ENCODE measurements at regions not wholly inside any gene's neighbourhood (a gene's known extent, or its start where the extent isn't known, plus 50 kb on each side); places are given as distances from the start of the nearest gene placed in this dataset.
"Not testable (repeated sequence)": the region's sequence is repeated elsewhere in the genome, so short reads cannot be mapped to it uniquely, and the experiment has no call there.

DNA sequence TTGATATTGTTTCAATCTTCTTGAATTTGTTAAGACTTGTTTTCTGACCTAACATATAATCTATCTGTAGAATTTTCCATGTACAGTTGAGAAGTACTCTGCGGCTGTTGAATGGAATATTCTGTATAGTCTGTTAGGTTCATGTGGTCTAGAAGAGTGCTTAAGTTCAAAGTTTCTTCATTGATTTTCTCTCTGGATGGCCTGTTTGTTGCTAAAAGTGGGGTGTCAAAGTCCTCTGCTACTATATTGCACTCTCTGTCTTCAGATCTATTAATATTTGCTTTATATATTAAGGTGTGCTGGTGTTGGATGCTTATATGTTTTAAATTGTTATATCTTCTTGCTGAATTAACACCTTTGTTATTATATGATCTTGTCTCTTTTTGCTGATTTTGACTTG is 290.9 kb upstream of the STXBP6 start:
- DNase-seq, result no peak

DNA sequence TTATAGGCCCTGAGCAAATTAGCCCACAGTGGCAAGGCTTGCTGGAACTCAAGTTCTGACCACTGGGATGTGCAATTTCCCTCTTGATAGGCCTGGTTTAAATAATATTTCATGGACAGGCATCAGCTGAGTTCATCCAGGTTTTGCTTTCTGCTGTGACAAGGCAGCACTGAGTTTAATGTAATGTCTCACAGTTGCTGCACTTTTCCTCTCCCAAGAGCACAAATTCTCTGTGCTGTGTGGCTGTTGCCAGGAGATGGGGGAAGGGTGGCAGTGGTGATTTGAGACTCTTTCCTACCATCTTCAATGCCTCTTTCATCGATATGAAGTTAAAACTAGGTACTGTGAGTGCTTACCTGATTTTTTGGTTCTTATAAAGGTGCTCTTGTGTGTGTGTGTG is 272.8 kb upstream of the STXBP6 start:
- no peak for DNase-seq

DNA sequence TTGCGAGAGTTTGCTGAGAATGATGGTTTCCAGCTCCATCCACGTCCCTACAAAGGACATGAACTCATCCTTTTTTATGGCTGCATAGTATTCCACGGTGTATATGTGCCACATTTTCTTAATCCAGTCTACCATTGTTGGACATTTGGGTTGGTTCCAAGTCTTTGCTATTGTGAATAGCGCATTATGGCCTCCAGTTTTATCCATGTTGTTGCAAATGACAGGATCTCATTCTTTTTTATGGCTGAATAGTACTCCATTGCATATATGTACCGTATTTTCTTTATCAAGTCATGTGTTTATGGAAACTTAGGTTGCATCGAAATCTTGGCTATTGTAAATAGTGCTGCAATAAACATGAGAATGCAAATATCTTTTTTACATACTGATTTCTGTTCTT is 266.1 kb upstream of the STXBP6 start:
- DNase-seq, result not testable (repeated sequence)

DNA sequence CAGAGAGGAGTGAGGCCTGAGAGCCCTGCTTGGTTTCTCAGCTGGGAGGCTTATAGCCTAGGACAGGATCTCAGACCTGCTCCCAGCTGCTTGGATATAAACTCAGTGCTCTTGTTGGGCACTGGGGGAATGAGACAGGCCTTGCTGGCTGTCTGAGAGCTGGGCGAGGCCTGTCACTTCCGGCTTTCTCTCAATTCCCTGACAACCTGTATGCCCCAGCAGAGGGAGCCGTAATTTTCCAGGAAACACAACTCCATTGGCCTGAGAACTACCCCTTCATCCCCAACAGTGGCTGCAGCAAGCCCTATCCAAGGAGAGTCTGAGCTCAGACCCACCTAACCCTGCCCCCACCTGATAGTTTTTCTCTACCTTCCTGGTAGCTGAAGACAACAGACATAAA is 258.3 kb upstream of the STXBP6 start:
- no peak for DNase-seq

DNA sequence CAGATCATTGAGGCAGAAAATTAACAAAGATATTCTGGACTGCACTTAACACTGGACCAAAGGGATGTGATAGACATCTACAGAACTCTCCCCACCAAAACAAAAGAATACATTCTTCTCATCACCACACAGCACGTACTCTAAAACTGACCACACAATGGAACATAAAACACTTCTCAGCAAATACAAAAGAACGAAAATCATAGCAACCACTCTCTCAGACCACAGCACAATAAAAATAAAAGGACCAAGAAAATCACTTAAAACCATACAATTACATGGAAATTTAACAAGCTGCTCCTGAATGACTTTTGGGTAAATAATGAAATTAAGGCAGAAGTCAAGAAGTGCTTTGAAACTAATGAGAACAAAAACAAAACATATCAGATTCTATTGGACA is 254.0 kb upstream of the STXBP6 start:
- no peak for DNase-seq

DNA sequence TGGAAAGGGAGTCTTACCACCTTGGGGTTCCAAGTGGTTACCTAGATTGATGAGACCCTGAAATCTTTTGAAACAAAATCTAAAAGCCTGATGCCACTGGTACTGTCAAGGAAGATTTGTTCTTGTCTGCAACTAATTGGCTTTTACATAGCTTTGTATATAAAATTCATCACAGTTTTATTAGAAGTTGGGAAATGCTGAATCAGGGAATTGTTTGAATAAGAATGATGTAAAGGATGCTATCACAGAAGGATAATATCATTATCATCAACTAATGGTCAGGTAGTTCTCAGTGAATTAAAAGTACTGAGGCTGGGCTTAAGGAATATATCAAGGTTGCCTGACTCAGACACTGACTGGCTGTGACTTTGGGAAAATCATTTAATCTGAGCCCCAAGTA is 248.3 kb upstream of the STXBP6 start:
- DNase-seq, result no peak

DNA sequence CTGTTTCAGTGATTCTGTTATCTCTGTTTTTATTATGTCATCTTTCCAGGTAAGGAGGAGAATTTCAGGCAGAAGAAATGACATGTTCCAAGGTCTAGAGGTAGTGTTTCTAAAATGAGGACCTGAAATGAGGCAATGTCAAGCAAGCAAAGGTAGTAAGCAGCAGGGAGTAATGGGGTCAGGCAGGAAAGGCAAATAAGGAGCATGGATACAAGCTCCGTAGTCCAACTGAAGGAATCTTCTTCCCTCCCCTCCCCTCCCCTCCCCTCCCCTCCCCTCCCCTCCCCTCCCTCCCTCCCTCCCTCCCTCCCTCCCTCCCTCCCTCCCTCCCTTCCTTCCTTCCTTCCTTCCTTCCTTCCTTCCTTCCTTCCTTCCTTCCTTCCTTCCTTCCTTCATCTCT is 240.2 kb upstream of the STXBP6 start:
- DNase-seq, result not testable (repeated sequence)

DNA sequence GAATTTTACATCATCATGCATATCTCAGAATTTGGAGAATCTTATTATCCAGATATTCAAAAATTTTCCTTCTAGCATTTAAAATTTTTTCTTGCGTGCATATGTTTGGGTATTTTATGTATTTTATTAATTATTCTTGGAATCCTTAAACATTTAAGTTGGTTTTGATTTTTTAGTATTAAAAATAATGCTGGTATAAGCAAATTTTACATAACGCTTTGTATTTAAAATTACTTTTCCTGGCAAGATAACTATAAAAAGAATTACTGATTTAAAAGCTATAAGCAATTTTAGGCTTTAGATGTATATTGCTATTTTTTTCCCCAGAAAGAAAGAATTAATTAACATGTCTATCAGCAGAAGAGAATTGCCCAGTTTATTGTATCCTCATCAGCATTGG is 224.6 kb upstream of the STXBP6 start:
- DNase-seq, result no peak

DNA sequence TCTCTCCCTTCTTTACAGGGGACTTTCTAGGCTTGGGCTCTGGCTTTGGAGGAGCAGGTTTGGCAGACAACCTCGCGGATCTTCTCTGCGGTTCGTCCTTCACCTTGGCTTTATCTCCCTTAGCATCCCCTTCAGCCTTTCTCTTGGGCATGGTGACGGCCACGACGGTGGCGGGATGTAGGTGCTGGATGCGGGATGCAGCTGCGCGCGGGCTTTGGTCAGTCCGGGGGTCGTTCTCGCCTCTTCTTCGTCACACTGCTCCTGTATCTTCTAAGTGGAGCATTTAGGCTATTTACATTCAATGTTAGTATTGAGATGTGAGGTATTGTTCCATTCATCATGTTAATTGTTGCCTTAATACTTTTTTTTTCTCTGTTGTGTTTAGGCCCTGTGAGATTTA is 217.2 kb upstream of the STXBP6 start:
- no peak for DNase-seq

DNA sequence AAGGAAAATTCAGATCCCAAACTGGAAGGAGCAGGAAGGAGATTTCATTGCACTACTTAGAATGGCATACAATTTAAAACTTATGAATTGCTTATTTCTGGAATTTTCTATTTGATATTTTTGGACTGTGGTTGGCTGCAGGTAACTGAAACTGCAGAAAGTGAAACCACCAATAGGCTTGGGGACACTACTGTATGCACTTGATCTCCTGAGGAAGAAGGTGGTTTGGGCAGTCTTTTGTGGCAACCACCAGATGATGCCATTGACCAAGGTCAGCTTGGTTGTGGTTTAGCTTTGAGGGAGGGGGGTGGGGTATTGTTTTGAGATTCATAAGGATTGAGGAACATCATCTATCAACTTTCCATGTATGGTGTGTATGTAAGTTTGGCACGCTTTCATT is 209.5 kb upstream of the STXBP6 start:
- no peak for DNase-seq

DNA sequence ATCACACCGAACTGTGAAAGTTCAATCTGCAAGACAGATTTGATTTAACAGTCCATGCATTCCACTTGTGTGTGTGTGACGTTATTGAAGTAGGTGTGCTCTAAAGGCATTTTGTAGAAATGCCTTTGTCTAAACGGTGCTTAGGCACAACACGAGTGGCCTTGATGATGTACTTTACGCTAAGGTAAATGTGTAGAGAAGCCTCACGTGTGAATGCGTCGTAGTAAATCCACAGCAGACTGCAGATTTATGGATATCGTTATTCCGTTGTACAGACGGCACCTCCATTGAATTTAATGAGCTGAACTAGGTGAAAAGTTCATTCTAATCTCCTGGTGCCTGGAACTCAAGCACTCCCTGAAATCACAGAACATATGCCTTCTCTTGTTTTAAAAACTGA is 202.8 kb upstream of the STXBP6 start:
- no peak for DNase-seq

DNA sequence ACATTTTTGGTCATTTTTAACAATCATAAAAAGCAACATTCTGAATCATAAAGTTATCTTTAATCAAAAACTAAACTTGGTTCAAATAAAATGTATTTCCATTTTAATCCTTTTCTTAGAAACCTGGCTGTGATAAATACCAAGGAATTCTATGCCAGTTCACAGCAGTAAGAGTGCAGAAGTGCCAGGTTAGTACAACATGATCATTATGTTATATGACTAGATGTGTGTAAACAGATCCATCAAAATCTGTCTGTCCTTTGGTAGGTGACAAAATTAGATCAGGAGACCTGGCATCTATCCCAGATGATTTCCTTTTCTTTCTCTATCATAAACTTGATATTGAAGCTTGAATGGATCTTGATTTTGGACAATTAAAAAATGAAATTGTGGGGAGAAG is 200.6 kb upstream of the STXBP6 start:
- no peak for DNase-seq

DNA sequence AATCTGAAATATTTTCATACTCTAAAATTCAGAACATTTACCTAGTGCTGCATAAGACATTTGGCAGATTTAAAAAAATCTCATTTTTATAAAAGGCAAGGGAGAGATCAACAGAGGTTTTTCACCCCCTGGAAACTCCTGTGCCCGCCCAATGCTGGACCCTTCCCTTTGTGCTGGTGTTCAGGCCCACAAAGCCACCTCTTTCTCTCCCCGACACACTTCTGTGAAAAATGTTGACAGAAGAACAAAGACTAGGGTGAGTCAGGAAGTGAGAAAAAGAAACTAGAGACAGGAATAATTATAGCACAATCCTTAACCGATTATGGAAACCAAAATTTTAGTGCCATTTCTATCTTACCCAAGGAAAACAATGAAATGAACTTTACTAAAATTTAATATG is 197.7 kb upstream of the STXBP6 start:
- no peak for DNase-seq

DNA sequence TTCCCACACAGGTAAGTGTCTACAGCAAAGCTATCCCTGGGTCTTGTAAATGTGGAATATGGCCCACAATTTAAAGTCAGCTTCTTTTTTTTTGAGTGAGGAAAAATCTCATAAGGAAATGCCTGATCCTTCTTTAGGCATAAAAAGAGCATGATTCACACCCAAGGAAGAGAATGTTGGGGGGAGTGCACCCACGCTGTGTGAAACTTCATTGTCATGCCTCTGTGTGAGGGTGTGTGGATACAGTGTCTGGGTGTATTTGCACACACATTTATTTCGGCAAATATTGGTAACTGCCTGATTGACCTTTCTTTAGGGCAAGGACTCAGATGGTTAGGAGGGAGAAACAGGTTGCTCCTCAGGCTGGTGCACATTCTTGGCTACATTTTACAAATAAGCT is 196.8 kb upstream of the STXBP6 start:
- peak in 1 of 51 donors; percentile 1 for DNase-seq

DNA sequence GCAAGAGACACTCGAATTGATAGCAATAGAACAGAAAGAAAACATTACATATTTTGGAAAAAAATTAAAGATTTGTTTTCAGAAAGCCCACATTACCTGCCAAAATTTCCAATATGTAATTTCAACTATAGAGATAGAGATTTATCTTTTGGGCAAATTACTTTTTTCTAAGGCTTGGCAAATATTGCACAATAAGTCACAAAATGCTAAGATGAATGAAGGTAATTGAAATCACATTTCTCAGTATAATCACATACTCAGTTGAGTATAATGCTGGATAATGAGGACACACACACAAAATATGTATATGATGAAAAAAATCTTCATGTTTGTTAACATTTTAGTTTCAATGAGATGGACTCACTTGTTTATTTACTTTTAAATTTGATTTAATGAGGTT is 189.2 kb upstream of the STXBP6 start:
- no peak for DNase-seq

DNA sequence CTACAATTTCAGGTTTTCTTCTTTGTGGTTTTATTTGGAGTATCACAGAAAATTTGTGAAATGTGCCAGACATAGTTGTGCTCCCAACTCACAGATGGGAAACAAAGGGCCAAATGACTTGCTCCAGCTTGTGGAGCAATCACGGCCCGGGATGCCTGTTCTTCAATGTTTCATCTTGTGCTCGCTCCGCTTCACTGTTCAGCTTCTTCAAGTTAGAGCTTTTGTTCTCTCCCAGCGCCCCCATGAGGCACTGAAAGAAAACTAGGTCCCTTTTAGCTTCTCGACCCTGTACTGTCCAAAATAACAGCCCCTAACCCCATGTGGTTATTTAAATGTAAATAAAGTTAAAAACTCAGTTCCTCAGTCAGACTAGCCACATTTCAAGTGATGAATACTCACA is 187.9 kb upstream of the STXBP6 start:
- peak in 5 of 51 donors; percentile 1 to 32 (median 13) for DNase-seq

DNA sequence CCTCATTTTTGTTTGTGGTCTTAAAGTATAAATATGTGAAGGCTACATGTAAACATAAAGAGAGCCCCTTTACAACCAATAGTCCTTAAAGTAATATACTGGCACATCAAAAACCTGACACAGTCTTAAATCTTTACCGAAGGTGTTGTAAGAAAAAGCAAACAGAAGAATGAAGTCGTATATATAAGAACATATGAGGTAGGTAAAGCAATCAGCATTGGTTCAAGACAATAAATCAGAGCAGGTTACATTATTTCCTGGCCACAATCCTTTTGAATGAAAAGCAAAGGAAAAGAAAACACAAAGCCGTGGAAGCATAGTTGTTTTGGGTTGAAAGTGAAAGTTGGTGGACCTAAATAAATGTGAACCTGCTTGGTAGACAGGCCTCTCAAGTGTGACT is 183.7 kb upstream of the STXBP6 start:
- no peak for DNase-seq

DNA sequence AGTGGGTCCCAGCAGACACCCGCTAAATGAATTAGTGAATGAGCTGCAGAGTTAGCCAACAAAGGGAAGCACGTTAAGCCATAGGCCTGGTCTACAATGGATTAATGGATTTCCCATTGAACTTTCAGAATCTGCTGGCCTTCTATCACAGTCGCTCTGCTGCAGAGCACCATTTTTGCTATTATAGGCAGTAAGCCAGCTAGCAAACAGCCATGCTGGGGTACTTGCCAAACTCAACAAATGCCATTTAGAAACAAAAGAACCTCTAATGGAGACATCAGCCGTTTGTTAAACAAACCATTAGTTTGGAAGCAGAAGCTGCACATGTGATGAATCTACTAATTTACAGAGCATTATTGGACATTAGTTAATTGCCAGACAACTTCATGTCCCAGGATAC is 181.1 kb upstream of the STXBP6 start:
- peak in 3 of 51 donors; percentile 4 to 9 (median 4) for DNase-seq

DNA sequence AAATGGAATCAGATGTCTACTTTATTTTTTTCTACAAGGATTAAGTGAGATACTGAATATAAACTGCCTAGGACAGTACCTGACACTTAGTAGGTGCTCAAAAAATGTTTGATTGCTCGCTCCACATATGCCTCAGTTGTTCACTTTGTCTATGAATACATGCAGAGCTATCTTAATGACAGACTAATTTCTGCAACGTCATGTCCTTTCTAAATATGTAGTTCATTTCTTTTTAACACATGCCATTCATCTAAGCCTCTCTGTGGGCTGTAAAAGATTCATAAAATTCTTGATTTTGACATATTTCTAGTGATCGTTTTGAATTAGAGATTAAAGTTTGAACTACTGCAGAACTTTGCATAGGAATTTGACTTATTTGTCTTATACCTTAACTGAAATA is 176.3 kb upstream of the STXBP6 start:
- DNase-seq, result no peak

DNA sequence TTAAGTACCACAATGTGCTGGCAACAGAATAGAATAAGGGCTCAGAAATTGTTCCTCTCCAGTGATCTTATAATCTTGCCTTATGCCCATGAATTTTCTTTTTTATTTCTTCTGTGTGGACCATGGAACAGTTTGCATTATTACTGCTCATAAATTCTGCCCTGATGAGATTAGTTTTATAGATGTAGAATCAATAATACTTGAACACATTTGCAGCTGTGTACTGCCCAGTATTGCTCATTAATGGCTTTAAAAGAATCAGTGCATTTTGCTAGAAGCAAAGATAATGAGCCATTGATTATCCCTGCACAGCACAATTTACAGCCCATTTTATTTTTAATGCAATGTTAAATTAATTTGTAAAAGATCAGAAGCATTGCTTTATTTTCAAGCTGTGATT is 172.3 kb upstream of the STXBP6 start:
- no peak for DNase-seq

DNA sequence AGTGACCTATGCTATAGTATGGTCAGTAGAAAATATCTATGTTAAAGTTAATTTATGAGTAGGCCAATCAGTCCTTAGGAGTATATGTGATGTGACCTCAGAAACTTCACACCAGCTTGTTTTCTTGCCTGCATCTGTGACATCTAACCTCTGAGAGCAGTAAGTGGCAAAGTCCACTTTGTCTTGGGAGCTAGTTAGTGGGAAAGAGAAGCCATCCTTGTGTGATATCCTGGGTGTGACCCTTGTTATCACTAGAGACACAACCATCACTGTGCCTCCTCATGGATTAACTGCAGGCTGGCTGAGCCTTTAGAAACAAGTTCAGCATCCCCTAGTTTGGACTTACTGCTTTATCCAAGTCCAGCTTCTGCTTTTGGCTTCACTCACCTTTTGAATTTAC is 170.6 kb upstream of the STXBP6 start:
- DNase-seq, result no peak

DNA sequence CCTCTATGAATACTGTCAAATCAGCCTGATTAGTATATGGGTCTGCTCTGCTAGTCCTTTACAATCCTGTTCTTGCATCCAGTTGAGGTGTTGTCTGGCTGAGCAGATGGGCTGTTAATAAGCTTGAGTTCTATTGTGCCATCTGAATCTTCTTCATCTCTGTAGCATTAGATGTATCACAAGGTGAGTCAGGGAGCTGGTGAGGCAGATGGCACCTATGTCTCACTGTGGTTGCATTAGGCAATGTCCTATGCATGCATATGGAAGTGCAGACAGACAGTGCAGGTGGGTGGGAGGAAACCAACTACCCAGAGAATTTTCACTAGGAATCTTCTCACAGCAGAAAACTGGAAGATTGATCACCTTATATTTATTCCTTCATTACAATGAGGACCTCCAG is 165.7 kb upstream of the STXBP6 start:
- DNase-seq, result no peak

DNA sequence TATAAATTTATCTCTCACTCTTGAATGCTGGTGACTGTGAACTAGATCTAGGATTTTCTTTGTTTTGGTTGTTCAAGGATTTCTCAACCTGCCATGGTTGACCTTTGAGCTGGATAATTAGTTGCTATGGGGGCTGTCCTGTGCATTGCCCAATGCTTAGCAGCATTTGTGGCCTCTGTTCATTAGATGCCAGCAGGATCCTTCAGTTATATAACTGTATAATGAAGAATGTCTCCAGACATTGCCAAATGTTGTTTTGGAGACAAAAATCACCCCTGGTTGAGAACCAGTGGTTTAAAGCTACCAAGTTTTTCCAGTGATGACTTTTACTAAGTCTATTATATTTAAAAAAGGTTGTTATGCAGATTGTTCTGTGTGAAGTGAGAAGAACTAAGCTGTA is 147.9 kb upstream of the STXBP6 start:
- DNase-seq, result no peak

DNA sequence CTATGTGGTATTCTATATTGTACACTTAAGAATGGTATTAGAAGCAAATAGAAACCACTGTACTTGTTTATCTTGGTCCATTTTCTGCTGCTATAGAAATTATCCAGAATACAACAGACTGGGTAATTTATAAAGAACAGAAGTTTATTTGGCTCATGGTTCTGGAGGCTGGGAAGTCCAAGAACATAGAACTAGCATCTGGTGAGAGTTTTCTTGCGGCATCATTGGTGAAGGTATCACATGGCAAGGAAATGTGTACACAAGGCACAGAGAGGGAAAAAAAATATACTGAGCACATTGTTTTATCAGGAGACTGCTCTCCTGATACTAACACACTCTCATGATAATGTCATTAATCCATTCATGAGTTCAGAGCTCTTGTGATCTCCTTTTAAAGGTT is 130.3 kb upstream of the STXBP6 start:
- DNase-seq, result no peak

DNA sequence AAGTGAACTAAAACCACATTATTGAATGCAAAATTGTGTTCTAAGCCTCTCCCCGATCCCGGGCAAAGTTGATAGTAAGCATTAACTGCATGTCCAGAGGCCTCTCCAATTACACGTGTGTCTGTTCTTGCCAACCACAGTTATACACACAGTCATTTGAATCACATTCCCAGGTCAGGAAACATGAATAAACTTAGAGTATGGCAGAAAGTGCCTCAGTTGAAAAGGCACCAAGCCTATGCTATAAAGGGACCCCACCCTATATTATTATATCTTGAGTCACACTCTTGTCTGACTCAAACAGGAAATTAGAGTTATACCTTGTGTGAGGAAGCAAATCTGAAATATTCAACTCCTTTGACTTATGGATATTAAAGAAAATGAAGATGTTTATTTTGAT is 128.3 kb upstream of the STXBP6 start:
- no peak for DNase-seq
